Mesenteric fat pad (tissue), 1 donor: ENCODE measurements at regions not wholly inside any gene's neighbourhood (a gene's known extent, or its start where the extent isn't known, plus 50 kb on each side); places are given as distances from the start of the nearest gene placed in this dataset.

Source experiments
- DNase-seq: peaks from one replicate; pipeline ENCODE4 v3.0.0-alpha.2; 2020; ENCODE audit warnings: low spot score
- donor health status: DM: yes; HTN: yes; CAD: no.

GRCh38 chr2:82848285-82848684, 1610.8 kb downstream of the SUCLG1 start:
- DNase-seq, result no peak

- no peak for DNase-seq
These were observed 1620.0 kb downstream of the SUCLG1 start for GRCh38 chr2:82839036-82839435.

- no peak for DNase-seq
These were observed 1621.3 kb downstream of the SUCLG1 start for GRCh38 chr2:82837588-82838304.

GRCh38 chr2:82834893-82835292, 1624.2 kb downstream of the SUCLG1 start:
- no peak for DNase-seq

- no peak for DNase-seq
These were observed 1631.7 kb downstream of the SUCLG1 start for GRCh38 chr2:82827426-82827825.

- no peak for DNase-seq
These were observed 1632.6 kb downstream of the SUCLG1 start for GRCh38 chr2:82826437-82826836.

GRCh38 chr2:82825410-82826090, 1633.5 kb downstream of the SUCLG1 start:
- DNase-seq, result no peak

- DNase-seq, result no peak
These were observed 1635.2 kb downstream of the SUCLG1 start for GRCh38 chr2:82823892-82824291.

- no peak for DNase-seq
These were observed 1639.1 kb downstream of the SUCLG1 start for GRCh38 chr2:82819951-82820350.

GRCh38 chr2:82814146-82814545, 1644.9 kb downstream of the SUCLG1 start:
- DNase-seq, result no peak

GRCh38 chr2:82811946-82812345, 1647.1 kb downstream of the SUCLG1 start:
- no peak for DNase-seq

GRCh38 chr2:82803307-82803706, 1655.8 kb downstream of the SUCLG1 start:
- no peak for DNase-seq

GRCh38 chr2:82797469-82797868, 1661.6 kb downstream of the SUCLG1 start:
- DNase-seq, result no peak

GRCh38 chr2:82796132-82796531, 1662.9 kb downstream of the SUCLG1 start:
- DNase-seq, result no peak

- DNase-seq, result no peak
These were observed 1663.6 kb downstream of the SUCLG1 start for GRCh38 chr2:82795446-82795845.

- no peak for DNase-seq
These were observed 1665.2 kb downstream of the SUCLG1 start for GRCh38 chr2:82793711-82794435.

GRCh38 chr2:82792316-82792715, 1666.8 kb downstream of the SUCLG1 start:
- DNase-seq, result no peak

GRCh38 chr2:82790206-82791021, 1668.7 kb downstream of the SUCLG1 start:
- DNase-seq, result no peak

- no peak for DNase-seq
These were observed 1669.3 kb downstream of the SUCLG1 start for GRCh38 chr2:82789851-82790205.

GRCh38 chr2:82781176-82781915, 1677.7 kb downstream of the SUCLG1 start:
- no peak for DNase-seq

GRCh38 chr2:82780050-82780449, 1679.0 kb downstream of the SUCLG1 start:
- DNase-seq, result no peak
